SIG-M5 treated with dmso at 0.1 percent for 504 hours (cell line): ENCODE measurements at regions not wholly inside any gene's neighbourhood (a gene's known extent, or its start where the extent isn't known, plus 50 kb on each side); places are given as distances from the start of the nearest gene placed in this dataset.
"Not testable (repeated sequence)": the region's sequence is repeated elsewhere in the genome, so short reads cannot be mapped to it uniquely, and the experiment has no call there.

Experiments used
- DNase-seq: peaks from one replicate; lab custom pipeline; 2025; ENCODE audit not compliant: unreplicated experiment; lab: John Stamatoyannopoulos, UW

DNA sequence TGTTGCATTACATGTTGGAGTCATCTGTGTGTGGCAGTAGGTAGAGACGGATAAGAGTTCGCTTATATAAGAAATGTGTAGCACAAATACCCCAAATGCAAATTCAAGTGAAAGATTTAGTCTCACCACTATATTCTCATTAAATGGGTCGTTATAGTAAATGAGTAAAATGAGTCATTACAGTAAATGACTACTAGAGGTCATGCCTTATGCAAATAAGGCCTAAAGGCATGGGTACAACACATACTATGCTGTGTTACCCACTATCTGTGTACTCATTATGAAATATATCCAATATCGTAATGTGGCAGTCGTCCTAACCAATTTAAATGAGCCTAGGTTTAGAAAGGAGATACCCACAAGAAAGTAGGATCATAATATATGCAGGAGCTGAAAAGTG is 1603.1 kb downstream of the C4orf33 start:
- DNase-seq: no peak

DNA sequence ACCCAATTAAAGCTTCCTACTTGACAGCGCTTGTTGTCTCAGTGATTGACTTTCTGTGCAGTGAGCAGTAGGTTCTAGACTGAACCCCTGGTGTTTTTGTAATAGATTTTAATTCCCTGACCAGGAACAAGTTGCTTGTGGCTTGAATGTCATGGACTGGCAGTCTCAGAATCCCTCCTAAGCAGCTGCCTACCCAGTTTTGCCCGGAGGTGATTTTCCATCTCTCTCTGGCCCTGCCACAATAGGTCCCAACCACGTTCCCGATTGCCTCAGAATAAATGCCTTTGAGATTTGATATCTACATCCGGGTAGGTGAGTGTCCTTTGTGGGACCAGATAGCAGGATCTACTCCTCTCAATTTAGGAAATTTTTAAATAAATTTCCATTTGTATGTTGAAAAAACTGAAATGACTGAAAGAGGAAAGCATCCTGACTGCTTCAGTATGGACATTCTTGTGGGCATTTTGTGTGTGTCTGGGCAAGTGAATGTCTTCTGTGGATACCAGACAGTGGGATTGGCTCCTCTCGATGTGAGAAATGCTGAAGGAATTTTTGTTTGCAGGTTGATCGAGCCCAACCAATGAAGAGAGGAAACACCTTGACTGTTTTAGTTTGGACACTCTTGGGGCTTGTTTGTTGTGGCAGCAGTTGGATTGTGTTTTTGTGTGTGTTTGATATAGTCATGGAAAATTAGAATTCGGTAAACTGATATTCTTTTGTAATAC is 1607.4 kb downstream of the C4orf33 start:
- DNase-seq: no peak

DNA sequence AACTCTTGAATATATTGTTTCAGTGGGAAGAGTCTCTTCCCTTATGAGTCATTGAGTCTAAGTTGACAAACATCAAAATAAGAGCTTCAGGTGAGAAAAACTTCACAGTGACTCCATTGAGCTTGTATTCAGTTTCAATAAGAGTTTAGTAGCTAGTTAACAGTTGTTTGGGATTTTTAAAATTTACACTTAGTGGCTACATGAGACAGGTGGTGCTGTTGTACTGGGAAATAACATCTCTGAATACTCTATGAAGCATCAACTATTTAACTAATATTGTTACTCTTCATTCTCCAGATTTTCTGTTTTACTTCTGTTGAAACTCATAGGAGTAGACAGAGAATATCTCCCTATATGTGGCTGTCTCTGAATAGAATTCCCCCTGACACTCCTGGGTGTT is 1609.1 kb downstream of the C4orf33 start:
- DNase-seq: no peak

DNA sequence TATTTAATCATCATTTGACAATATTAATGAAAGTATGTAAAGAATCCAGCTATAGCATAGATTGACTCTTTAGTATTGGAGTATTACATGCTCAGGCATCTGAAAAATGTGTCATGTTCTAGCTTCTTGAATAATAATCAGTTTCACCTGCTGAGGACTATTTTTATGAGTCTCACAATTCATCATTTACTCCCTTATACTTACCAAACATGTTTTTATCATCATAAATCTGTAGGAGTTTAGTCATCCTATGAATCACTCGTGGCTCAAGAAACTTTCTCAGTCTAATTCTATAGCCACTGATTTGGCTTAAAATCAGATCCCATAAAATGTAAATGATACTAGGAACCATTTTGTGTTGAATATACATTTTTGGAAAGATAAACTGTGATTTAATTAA is 1616.1 kb downstream of the C4orf33 start:
- no peak for DNase-seq

DNA sequence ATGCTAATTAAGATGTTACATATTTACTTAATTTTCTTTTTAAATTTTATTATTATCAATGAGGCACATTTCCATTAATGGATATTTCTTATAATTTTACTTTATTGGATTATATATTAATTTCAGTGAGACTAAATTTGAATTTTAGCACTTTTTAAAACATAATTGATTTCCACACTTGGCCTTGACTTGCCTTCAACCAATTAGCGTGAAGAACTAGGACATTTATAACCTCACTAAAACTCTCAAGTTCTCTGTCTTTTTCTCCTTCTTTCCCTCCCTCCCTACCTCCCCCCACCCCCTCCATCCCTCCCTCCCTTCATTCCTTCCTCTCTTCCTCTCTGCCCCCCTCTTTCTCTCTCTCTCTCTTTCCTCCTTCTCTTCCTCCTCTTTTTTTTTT is 1618.1 kb downstream of the C4orf33 start:
- no peak for DNase-seq

DNA sequence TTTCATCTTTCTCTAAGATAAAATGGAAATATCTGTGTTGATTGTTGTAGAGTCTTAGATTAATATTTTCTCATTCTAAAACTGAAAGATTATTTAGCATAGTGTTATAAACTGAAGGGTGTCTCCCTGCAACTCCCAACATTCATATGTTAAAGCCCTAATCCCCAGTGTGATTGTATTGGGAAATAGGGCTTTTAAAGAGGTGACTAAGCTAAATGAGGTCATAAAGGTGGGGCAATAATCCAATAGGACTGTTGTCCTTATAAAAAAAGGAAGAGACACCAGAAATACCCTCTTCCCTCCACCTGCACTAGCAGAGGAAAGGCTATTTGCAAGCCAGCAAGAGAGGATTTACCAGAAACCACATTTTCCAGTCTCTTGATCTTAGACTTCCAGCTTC is 1626.4 kb downstream of the C4orf33 start:
- no peak for DNase-seq

DNA sequence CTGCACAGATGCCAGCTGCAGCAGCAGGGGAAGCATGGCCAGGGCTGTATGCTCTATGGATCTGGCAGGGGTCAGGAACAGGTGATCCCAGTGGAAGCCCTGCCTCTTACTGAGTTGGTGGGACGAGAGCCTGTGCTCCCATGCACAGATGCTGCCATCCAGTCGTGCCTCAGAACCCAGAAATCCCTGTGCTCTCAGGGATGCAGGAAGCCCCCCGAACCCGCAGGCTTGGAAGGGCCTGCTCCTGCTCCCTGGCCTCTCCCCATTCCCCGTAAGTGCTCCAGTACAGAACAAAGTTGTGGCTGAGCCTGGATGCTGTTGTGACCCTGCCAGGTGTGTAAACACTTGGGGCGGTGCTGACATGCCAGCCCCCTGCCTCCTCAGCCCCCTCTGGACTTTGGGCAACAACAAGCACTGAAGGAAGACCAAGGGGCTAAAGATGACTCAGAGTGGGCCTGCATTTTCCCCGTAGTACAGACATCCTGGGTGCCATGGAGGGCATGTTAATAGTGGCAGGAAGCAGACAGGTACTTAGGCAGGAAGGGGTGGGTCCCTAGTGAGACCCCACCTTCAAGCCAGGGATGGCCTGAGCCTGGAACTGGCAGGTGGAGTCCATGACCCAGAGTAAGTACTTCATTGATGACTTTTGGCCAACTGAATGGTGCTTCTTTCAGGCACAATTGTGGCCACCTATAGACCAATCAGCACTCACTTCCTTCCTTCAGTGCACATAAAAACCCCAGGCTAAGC is 1640.7 kb downstream of the C4orf33 start:
- no peak for DNase-seq

DNA sequence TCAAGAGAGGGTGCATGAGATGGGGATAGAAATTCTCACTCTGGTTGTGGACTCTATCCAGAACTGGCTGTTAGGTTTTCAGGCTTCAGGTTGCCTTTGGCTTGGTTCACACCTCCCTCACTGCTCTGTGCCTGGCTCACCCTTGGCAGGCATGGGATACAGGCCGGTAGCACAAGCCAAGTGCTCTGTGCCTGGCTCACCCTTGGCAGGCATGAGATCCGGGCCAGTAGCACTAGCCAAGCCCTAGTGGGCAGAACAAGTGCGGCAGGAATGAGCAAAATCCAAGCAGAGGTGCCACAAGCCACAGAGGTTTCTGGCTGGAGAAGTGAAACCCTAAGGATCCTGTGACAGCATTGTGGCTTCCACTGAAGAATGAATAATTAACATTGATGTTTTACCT is 1642.3 kb downstream of the C4orf33 start:
- DNase-seq: no peak

DNA sequence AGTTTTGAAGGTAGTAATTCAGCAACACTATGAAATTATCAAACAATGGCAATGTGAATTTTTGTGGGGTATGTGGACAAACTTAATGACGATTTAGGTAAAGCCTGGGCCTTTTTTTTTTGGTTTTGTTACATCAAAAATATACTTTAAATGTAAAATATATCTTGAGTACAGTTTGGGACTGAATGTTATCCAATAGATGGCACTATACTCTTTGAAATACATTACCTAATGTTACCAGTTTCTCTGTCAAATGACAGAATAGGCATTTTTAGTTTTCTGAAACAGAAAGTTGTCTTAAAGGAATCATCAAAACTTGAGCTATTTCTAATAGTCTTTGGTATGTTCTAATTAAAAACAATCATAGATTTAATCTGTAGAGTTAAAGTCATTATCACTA is 1651.9 kb downstream of the C4orf33 start:
- peak; percentile 19 for DNase-seq

DNA sequence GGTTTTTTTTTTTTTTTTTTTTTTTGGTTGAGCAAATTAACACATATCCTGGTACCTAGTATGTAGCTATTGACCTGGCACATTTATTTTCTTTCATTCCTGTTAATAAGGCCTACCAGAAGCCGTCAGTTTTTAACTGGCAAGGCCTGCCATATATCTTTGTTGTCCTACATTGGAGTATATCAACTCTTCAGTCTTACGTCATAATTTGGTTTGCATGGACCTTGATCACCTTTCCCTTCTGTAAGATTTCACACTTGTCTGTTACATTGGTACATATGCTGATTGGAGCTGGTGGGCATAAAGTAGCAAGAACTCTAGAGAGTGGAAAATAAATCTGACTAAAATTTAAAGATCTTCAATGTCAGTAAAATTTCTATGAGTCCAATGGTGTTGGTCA is 1658.0 kb downstream of the C4orf33 start:
- no peak for DNase-seq

DNA sequence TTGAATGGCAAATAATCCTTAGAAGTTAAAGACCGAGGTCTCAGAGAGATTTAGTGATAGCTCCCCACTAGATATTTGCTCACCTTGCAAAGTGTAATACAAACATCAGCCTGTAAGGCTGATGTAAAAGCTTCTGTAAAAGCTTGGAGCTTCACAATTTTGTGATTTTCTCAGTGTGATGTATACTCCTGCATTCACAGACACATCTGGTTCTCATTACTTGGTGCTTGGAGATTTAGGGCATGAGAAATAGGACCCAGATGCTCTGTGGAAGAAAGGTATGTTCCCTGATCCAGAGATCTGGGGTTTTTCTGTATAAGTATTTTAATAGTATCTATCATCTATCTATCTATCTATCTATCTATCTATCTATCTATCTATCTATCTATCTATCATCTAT is 1664.3 kb downstream of the C4orf33 start:
- no peak for DNase-seq

DNA sequence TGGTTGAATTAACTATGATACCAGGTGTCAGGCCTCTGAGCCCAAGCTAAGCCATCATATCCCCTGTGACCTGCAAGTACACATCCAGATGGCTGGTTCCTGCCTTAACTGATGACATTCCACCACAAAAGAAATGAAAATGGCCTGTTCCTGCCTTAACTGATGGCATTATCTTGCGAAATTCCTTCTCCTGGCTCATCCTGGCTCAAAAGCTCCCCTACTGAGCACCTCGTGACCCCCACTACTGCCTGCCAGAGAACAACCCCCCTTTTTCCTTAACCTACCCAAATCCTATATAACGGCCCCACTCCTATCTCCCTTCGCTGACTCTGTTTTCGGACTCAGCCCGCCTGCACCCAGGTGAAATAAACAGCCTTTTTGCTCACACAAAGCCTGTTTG is 1671.4 kb downstream of the C4orf33 start:
- not testable (repeated sequence) for DNase-seq

DNA sequence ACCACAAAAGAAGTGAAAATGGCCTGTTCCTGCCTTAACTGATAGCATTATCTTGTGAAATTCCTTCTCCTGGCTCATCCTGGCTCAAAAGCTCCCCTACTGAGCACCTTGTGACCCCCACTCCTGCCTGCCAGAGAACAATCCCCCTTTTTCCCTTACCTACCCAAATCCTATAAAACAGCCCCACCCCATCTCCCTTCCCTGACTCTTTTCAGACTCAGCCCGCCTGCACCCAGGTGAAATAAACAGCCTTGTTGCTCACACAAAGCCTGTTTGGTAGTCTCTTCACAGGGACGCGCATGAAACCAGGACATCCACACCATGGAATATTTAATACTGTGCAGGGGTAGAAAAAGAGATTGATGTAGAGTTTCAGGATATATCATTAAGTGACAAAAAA is 1677.0 kb downstream of the C4orf33 start:
- not testable (repeated sequence) for DNase-seq

DNA sequence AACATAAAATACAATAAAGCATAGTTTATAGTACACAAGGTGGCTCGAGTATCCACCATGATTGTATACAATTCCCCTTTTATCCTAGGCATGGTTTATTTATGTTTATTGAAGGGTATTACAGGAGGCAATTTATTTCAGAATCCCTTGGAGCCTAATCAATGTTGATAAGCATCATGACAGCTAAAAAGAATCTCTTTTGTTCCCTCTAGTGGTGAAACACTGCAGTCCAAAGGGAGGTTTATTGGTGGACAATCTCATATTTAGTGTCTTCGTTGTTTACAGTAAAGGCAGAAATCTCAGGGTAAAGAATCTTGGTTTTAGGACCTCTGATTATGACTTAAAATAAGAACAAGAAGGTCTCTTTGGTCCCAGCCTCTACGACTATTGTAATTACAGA is 1712.5 kb downstream of the C4orf33 start:
- peak; percentile 23 for DNase-seq

DNA sequence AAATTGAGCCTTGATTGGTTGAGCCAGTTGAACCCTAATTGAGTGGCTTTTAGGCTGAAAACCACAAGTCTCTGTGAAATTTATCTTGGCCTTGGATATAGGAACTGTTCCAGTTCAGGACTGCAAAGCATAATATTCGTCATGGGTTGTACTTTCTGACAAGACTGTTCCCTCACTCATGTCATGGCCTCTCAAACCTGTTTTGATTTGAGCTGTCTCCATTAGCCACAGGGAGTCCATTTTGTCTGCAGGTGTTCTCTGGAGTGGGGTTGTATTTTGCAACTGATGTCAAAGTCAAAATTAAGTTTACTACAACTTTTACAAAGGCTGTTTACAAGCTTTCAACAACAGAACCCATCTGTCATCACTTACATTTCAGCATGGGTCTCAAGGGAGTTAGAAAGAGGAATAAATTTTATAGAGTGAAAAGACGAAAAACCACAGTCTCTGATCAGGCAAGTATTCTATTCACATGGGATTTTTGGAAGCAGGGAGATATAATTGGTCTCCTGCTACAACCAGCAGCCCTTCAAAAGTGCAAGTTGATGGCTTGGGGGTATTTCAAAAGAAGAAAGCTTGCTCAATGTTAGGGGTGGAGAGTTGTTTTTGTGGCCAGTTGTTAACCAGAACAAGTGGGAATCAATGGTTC is 1716.3 kb downstream of the C4orf33 start:
- no peak for DNase-seq

DNA sequence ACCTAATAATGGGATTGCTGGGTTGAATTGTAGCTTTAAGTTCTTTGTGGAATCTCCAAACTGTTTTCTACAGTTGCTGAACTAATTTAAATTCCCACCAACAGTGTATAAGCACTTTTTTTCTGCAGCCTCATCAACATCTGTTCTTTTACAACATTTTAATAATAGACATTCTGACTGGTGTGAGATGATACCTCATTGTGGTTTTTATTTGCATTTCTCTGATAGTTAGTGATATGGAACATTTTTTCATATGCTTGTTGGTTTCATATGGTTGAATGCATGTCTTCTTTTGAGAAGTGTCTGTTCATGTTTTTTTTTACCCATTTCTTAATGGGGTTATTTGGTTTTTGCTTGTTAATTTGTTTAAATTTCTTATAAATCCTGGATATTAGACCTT is 1718.9 kb downstream of the C4orf33 start:
- no peak for DNase-seq

DNA sequence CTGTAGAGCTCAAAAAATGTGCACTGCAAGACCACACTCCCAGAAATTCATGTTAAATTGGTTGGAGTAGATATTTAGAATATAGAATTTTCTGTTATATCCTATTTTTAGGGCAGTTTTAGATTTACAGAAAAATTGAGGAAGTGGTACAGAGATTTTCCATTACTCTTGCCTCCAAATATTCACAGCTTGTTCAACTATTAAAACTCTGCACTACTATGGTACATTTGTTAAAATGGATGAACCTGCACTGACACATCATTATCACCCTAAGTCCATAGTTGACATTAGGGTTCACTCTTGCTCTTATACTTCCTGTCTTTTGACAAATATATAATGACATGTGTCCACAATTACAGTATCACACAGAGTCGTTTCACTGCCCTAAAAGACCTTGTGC is 1724.5 kb downstream of the C4orf33 start:
- DNase-seq: peak; percentile 14

DNA sequence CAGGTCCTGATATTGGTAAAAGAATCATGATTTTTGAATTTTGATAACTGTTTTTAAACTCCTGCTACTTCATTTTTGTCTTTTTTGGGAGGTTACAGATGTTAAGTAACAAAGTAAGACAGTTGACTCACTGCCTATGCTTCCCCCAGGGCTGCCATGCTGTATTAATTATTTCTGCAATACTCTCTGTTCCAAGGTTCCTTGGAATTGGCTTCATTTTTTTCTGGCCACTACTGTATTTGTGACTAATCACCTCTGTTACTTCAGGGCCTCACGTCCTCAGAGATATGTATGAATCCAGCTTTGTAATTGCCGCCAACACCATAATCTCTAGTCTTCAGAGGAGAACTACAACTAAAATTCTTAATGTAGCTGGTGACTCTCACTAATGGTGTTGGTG is 1729.3 kb downstream of the C4orf33 start:
- no peak for DNase-seq

DNA sequence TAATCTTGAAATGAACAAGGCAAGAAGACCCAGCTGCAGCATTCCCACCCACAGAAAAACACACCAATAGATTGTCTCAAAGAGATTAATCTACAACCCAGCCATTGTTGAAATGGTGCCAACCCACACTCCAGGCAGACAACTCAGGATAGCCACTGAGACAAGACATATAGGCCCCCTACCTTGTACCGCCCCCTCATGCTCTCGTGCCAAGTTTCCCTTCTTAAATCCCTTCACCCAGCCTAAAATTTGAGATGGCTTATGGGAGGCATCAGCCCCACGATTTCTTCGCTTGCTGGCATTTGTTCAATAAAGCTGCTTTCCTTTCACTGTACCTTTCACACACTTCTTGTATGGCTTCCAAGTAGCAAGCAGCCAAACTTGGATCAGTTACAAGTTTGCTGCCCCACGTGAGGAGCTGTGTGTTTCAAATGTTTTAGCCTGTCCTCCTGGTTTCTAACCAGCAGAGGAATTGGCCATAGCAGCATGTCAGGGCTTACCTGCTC is 1754.1 kb downstream of the C4orf33 start:
- no peak for DNase-seq

DNA sequence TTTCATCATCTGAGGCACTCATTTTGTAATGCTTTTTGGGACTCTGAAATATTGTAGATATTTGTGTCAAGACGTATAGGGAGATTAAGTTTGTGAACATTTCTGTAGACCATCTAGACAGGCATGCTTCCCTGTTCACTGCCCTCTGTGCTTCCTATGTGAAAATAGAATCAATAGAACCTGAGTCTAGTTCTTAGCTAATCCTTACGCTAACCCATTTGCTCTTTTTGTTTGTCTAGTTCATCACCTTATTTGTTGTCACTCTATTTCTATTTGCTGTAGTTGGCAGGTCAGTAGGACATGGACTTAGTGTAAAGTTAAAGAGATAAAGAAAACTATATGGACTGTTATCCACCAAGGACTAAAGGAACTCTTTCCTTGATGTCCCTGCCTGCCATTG is 1755.2 kb downstream of the C4orf33 start:
- DNase-seq: no peak

DNA sequence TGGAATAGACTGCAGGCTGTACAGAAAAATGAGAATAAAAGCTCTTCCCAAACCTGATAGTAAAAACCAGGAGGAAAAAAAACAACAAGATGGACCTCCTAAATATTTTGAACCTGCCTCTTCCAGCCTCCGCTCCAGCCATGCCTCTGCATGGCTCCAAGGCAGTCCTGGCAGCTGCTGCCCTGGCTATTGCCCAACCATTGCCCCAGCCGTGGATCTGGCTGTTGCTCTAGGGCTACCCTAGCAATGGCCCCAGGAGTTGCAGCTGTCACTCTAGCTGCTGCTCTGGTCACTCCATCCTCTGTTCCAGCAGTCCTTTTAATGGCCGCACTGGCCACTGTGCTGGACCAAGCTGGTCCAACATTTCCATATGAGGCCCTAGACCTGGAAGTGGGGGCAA is 1756.0 kb downstream of the C4orf33 start:
- DNase-seq: no peak

DNA sequence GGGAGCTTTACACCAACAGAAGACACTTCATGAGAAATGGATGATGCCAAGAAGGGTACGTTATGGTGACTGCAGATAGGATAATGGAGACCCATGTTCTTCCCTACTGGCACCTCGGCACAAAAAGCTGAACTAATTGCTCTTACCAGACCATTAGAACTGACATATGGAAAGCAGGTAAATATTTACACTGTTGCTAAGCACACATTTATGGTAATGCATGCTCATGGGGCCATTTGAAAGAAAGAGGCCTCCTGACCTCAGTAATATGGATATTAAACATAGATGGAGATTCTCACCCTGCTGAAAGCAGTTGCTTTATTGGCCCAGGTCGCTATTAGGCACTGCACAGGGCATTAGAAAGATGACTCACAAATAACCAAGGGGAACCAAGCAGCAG is 1759.6 kb downstream of the C4orf33 start:
- no peak for DNase-seq
